GM12878 (cell line): ENCODE measurements at regions not wholly inside any gene's neighbourhood (a gene's known extent, or its start where the extent isn't known, plus 50 kb on each side); places are given as distances from the start of the nearest gene placed in this dataset.

Experiments
- ATAC-seq: fragments of 200-7000 bp; cut with Tn5 transposase; 3 replicates; pipeline ENCODE4 v1.9.1; 2020; ENCODE audit warnings: mild to moderate bottlenecking, moderate library complexity
- BruUV-seq: library from RNA; stranded (reverse); fragments of 400-500 nt; replicated peaks from 2 replicates; lab custom pipeline; 2021; lab: Mats Ljungman, UMichigan
- CTCF ChIA-PET: fragments of 300-600 bp; sonication (Branson Sonifier 250); formaldehyde crosslinking; extraction: SDS; loops from one replicate; lab custom pipeline; 2021; ENCODE audit warnings: inconsistent platforms; lab: Yijun Ruan, JAX
- POLR2A ChIA-PET: fragments of 350-600 bp; formaldehyde crosslinking; extraction: SDS; loops from one replicate; lab custom pipeline; 2021; ENCODE audit warnings: inconsistent platforms; lab: Charles Lee
- RAD21 ChIA-PET: fragments of 300-600 bp; sonication (Branson Sonifier 250); formaldehyde crosslinking; loops from one replicate; lab custom pipeline; 2023; ENCODE audit warnings: antibody characterized with exemption; ENCODE audit not compliant: unreplicated experiment; lab: Charles Lee
- SMC1A ChIA-PET: fragments of 300-600 bp; sonication (Branson Sonifier 250); formaldehyde crosslinking; loops from one replicate; lab custom pipeline; 2023; ENCODE audit not compliant: unreplicated experiment, uncharacterized antibody; lab: Charles Lee
- DNase-seq: peaks from one replicate; pipeline ENCODE4 v3.0.0-alpha.2; 2011; ENCODE audit warnings: low read depth, low spot score
- FAIRE-seq: peaks from 3 replicates; lab custom pipeline; 2011; peaks lifted over from hg19 to GRCh38; lab: Jason Lieb, UNC
- H2AFZ ChIP-seq: 2 replicates; pipeline ENCODE4 v1.6.0; 2011; ENCODE audit warnings: low read depth, low read length, control low read depth; ENCODE audit not compliant: control insufficient read depth
- H3K27ac ChIP-seq: 2 replicates; pipeline ENCODE4 v1.5.1; 2011; ENCODE audit warnings: control low read depth; ENCODE audit not compliant: control insufficient read depth, insufficient read depth
- H3K27me3 ChIP-seq, 2 experiments: replicated peaks in 1 of 2; 2 replicates each; pipeline versions ENCODE4 v1.6.0 to v1.6.1; 2011; ENCODE audit warnings: low read length in 1 of 2; ENCODE audit not compliant: control insufficient read depth in 2 of 2, insufficient read depth in 2 of 2
- H3K36me3 ChIP-seq, 2 experiments: 2 replicates each; pipeline ENCODE4 v1.5.1; 2011; ENCODE audit warnings: low read length in 1 of 2; ENCODE audit not compliant: control insufficient read depth in 2 of 2, insufficient read depth in 2 of 2
- H3K4me1 ChIP-seq: 2 replicates; pipeline ENCODE4 v1.6.1; 2011; ENCODE audit warnings: mild to moderate bottlenecking, low read length, moderate library complexity, mixed read lengths; ENCODE audit not compliant: control insufficient read depth, insufficient read depth
- H3K4me2 ChIP-seq: 2 replicates; pipeline ENCODE4 v1.6.0; 2011; ENCODE audit warnings: control low read depth; ENCODE audit not compliant: control insufficient read depth, insufficient read depth
- H3K4me3 ChIP-seq: fragments of 200-600 bp; sonication (generic); 2 replicates; pipeline ENCODE4 v1.5.1; 2016
- H3K79me2 ChIP-seq: 2 replicates; pipeline ENCODE4 v1.6.0; 2011; ENCODE audit warnings: low read length; ENCODE audit not compliant: control insufficient read depth, insufficient read depth
- H3K9ac ChIP-seq: 2 replicates; pipeline ENCODE4 v1.8.0; 2011; ENCODE audit warnings: low read length, control low read depth, mixed read lengths; ENCODE audit not compliant: control insufficient read depth, insufficient read depth
- H3K9me3 ChIP-seq: replicated peaks from 3 replicates; pipeline ENCODE4 v1.5.1; 2011; ENCODE audit warnings: mild to moderate bottlenecking, low read length; ENCODE audit not compliant: control insufficient read depth, insufficient read depth
- H4K20me1 ChIP-seq: 2 replicates; pipeline ENCODE4 v1.6.0; 2011; ENCODE audit not compliant: control insufficient read depth, insufficient read depth
- BCL11A ChIP-seq: IDR thresholded peaks from 2 replicates; pipeline ENCODE4 v1.6.1; 2011; ENCODE audit warnings: low read depth, low read length
- BCLAF1 ChIP-seq: fragments of 450-650 bp; IDR thresholded peaks from 2 replicates; pipeline ENCODE4 v1.6.1; 2017; ENCODE audit warnings: antibody characterized with exemption, mild to moderate bottlenecking, moderate library complexity
- BHLHE40 ChIP-seq, 2 experiments: fragments of 450-650 bp in 1 of 2; IDR thresholded peaks; 2 replicates each; pipeline ENCODE4 v1.6.1; 2011 to 2017; ENCODE audit warnings: low read depth in 2 of 2, borderline replicate concordance in 1 of 2, improper control_type of control experiment in 1 of 2, low read length in 1 of 2, mild to moderate bottlenecking in 1 of 2
- ESRRA ChIP-seq: IDR thresholded peaks from 2 replicates; pipeline ENCODE4 v1.6.1; 2012; ENCODE audit warnings: mild to moderate bottlenecking, low read length, improper control_type of control experiment
- HCFC1 ChIP-seq: fragments of 150-350 bp; IDR thresholded peaks from 2 replicates; pipeline ENCODE4 v1.6.1; 2014; ENCODE audit warnings: low read length
- JUNB ChIP-seq: IDR thresholded peaks from 2 replicates; pipeline ENCODE4 v1.6.1; 2016; ENCODE audit warnings: antibody characterized with exemption, mild to moderate bottlenecking
- JUND ChIP-seq: IDR thresholded peaks from 2 replicates; pipeline ENCODE4 v1.6.1; 2012; ENCODE audit warnings: low read depth, mild to moderate bottlenecking, low read length, improper control_type of control experiment, moderate library complexity
- PAX5 ChIP-seq: IDR thresholded peaks from 2 replicates; pipeline ENCODE4 v1.6.1; 2011; ENCODE audit warnings: low read depth, low read length, borderline replicate concordance
- PKNOX1 ChIP-seq: fragments of 450-650 bp; IDR thresholded peaks from 2 replicates; pipeline ENCODE4 v1.6.1; 2016; ENCODE audit warnings: mild to moderate bottlenecking
- RELB ChIP-seq: fragments of 450-650 bp; IDR thresholded peaks from 2 replicates; pipeline ENCODE4 v1.6.1; 2017; ENCODE audit warnings: low read depth, mild to moderate bottlenecking, moderate library complexity
- SUZ12 ChIP-seq: fragments of 200-600 bp; sonication (generic); IDR thresholded peaks from one replicate; pipeline ENCODE4 v1.6.1; 2018; ENCODE audit warnings: antibody characterized with exemption, mild to moderate bottlenecking; ENCODE audit not compliant: unreplicated experiment
- TCF12 ChIP-seq: IDR thresholded peaks from 2 replicates; pipeline ENCODE4 v1.6.1; 2011; ENCODE audit warnings: low read depth, mild to moderate bottlenecking, low read length
- TCF3 ChIP-seq: IDR thresholded peaks from 2 replicates; pipeline ENCODE4 v1.6.1; 2012; ENCODE audit warnings: low read depth, mild to moderate bottlenecking, low read length, borderline replicate concordance; ENCODE audit not compliant: insufficient read depth
- USF2 ChIP-seq: IDR thresholded peaks from 2 replicates; pipeline ENCODE4 v1.6.1; 2011; ENCODE audit warnings: low read depth, low read length, improper control_type of control experiment, borderline replicate concordance
- WGBS: methylation state at CpG from one replicate; pipeline ENCODE4 v1.1.6; 2016; ENCODE audit warnings: low lambda C conversion rate; ENCODE audit not compliant: insufficient replicate concordance, insufficient coverage; ENCODE audit errors: missing lambda C conversion rate; 5-methylcytosine and 5-hydroxymethylcytosine counted together
- in situ Hi-C: fragments of 300-500 bp; cut with MboI; formaldehyde crosslinking; loops from 9 replicates; pipeline ENCODE4 v1.14.3; 2018; ENCODE audit warnings: mixed read lengths
- intact Hi-C: fragments of 100-400 bp; cut with micrococcal nuclease; formaldehyde crosslinking; loops from one replicate; pipeline ENCODE4 v1.14.2; 2022; ENCODE audit not compliant: unreplicated experiment

GRCh38 chr17:14866266-14866665, 398.9 kb downstream of the PMP22 start:
- ATAC-seq (no peak), FAIRE-seq (no peak), DNase-seq (no peak)
- in situ Hi-C loops (no loop called here), intact Hi-C loops (loop anchor here (10.0 kb wide), 1 partner anchor 59 kb away; no protein-coding TSS in a partner anchor)
- H3K4me3 ChIP-seq: no peak overlapping the region
- H3K9ac ChIP-seq: no peak overlapping the region
- 41% methylated on average over 7 of the region's 7 CpGs for WGBS
- RAD21 ChIA-PET: no interaction called here
- POLR2A ChIA-PET: no interaction called here
- H2AFZ ChIP-seq: no peak overlapping the region
- H3K9me3 ChIP-seq: no peaks in the 10 kb centered on the region
- no peak for TF ChIP-seq PKNOX1
- TF ChIP-seq ESRRA: no peak
- TF ChIP-seq USF2: no peak
- TF ChIP-seq JUND: no peak
- TF ChIP-seq BCL11A: no peak
- no peak for TF ChIP-seq PAX5
- TF ChIP-seq BHLHE40 (IDR thresholded peaks at IDR 0.05; ENCODE audit: borderline replicate concordance in 1 of 2, low read depth in 2 of 2, low read length in 1 of 2): no peak
- no peak for TF ChIP-seq BCLAF1
- TF ChIP-seq TCF12: no peak
- TF ChIP-seq JUNB: no peak
- no peak for TF ChIP-seq RELB
- no peak for TF ChIP-seq SUZ12
- TF ChIP-seq HCFC1: no peak
- no peak for TF ChIP-seq TCF3
- no peaks in the 10 kb centered on the region for H3K4me1 ChIP-seq
- no TSS peak for BruUV-seq
- no peak overlapping the region for H3K4me2 ChIP-seq
- SMC1A ChIA-PET: no interaction called here
- H4K20me1 ChIP-seq: no peaks in the 10 kb centered on the region
- no peaks in the 10 kb centered on the region for H3K36me3 ChIP-seq
- H3K79me2 ChIP-seq: no peaks in the 10 kb centered on the region
- no peaks in the 10 kb centered on the region for H3K27me3 ChIP-seq
- H3K27ac ChIP-seq: no peak overlapping the region
- CTCF ChIA-PET: no interaction called here
